ENCODE measurements at regions not wholly inside any gene's neighbourhood (a gene's known extent, or its start where the extent isn't known, plus 50 kb on each side); places are given as distances from the start of the nearest gene placed in this dataset.

- TF ChIP-seq CTCF (IDR thresholded peaks at IDR 0.05): no peak
- no peak for TF ChIP-seq POLR2A (IDR thresholded peaks at IDR 0.05)
Observed at GRCh38 chr1:98176414-98176813, 255.6 kb upstream of the DPYD start.
